ENCODE measurements at regions not wholly inside any gene's neighbourhood (a gene's known extent, or its start where the extent isn't known, plus 50 kb on each side); places are given as distances from the start of the nearest gene placed in this dataset.
"Not testable (repeated sequence)": the region's sequence is repeated elsewhere in the genome, so short reads cannot be mapped to it uniquely, and the experiment has no call there.

GRCh38 chr1:148432318-148432717, 50.8 kb downstream of the PPIAL4G start:
- H2BK15ac ChIP-seq (ENCODE audit: low read depth, low read length); BruUV-seq (replicated peaks); H3K23ac ChIP-seq (ENCODE audit: low read depth, low read length); H4K8ac ChIP-seq (ENCODE audit: low read depth in 2 of 2, low read length in 2 of 2); H3K4me2 ChIP-seq (ENCODE audit: low read depth, low read length); H3K56ac ChIP-seq (ENCODE audit: extremely low read depth, insufficient read depth, low read length); H2AK9ac ChIP-seq (replicated peaks; ENCODE audit: low read depth, low read length, poor library complexity); in situ Hi-C loops (cut with MboI; ENCODE audit: low sequenced_read_pairs); H3K79me1 ChIP-seq (ENCODE audit: low read depth in 1 of 2, low read length in 2 of 2); H2AK5ac ChIP-seq (ENCODE audit: low read depth, low read length); H3K27ac ChIP-seq (ENCODE audit: insufficient read depth, low read length); H2BK20ac ChIP-seq (ENCODE audit: low read depth, low read length); H3K36me3 ChIP-seq (ENCODE audit: control insufficient read depth, insufficient read depth, low read length); POLR2A ChIA-PET (ENCODE audit: unreplicated experiment); H3K27me3 ChIP-seq (ENCODE audit: control insufficient read depth, insufficient read depth, low read length); H3K4me3 ChIP-seq (ENCODE audit: insufficient read depth, low read depth, low read length); H3K4me1 ChIP-seq (ENCODE audit: control insufficient read depth, insufficient read depth, low read length); H3K4ac ChIP-seq (ENCODE audit: low read depth, low read length); H3K18ac ChIP-seq (ENCODE audit: low read depth, low read length); dilution Hi-C loops (cut with HindIII; ENCODE audit: low sequenced_read_pairs, unreplicated experiment); DNase-seq; H2AFZ ChIP-seq (replicated peaks; ENCODE audit: low read length, poor library complexity); intact Hi-C loops (cut with micrococcal nuclease); H2BK5ac ChIP-seq (ENCODE audit: low read depth, low read length, poor library complexity, severe bottlenecking); H4K5ac ChIP-seq (ENCODE audit: low read depth, low read length); H3K9ac ChIP-seq (ENCODE audit: low read depth, low read length); H3K9me1 ChIP-seq (ENCODE audit: insufficient read depth, low read length); H4K20me1 ChIP-seq (ENCODE audit: insufficient read depth, low read length); H3K9me3 ChIP-seq (ENCODE audit: control insufficient read depth, insufficient read depth, low read length); H3K14ac ChIP-seq (replicated peaks; ENCODE audit: low read depth, low read length); H2BK120ac ChIP-seq (ENCODE audit: low read depth, low read length); ATAC-seq (ENCODE audit: low read depth); H4K91ac ChIP-seq (ENCODE audit: insufficient read depth, low read depth, low read length): not testable (repeated sequence)
- CTCF ChIA-PET: interaction anchor here (0.6 kb wide), 1 partner anchor 771 kb away, joined by 3 read pairs; no protein-coding TSS in a partner anchor
- no CpG with 5 or more reads among the region's 2 CpGs for WGBS, 2 experiments (ENCODE audit: extremely low coverage in 2 of 2, insufficient read length in 1 of 2)

- H3K9ac ChIP-seq (ENCODE audit: low read depth, low read length); H2BK120ac ChIP-seq (ENCODE audit: low read depth, low read length); H3K79me1 ChIP-seq (ENCODE audit: low read depth in 1 of 2, low read length in 2 of 2); H3K14ac ChIP-seq (replicated peaks; ENCODE audit: low read depth, low read length); H3K23ac ChIP-seq (ENCODE audit: low read depth, low read length); intact Hi-C loops (cut with micrococcal nuclease); in situ Hi-C loops (cut with MboI; ENCODE audit: low sequenced_read_pairs); H3K4me2 ChIP-seq (ENCODE audit: low read depth, low read length); POLR2A ChIA-PET (ENCODE audit: unreplicated experiment); H2BK5ac ChIP-seq (ENCODE audit: low read depth, low read length, poor library complexity, severe bottlenecking); H3K9me3 ChIP-seq (ENCODE audit: control insufficient read depth, insufficient read depth, low read length); H2AK9ac ChIP-seq (replicated peaks; ENCODE audit: low read depth, low read length, poor library complexity); H3K27me3 ChIP-seq (ENCODE audit: control insufficient read depth, insufficient read depth, low read length); H2AK5ac ChIP-seq (ENCODE audit: low read depth, low read length); H4K20me1 ChIP-seq (ENCODE audit: insufficient read depth, low read length); DNase-seq; CTCF ChIA-PET; H3K18ac ChIP-seq (ENCODE audit: low read depth, low read length); H2AFZ ChIP-seq (replicated peaks; ENCODE audit: low read length, poor library complexity); H4K91ac ChIP-seq (ENCODE audit: insufficient read depth, low read depth, low read length); H3K4me1 ChIP-seq (ENCODE audit: control insufficient read depth, insufficient read depth, low read length); H3K4ac ChIP-seq (ENCODE audit: low read depth, low read length); ATAC-seq (ENCODE audit: low read depth); H2BK20ac ChIP-seq (ENCODE audit: low read depth, low read length); H4K5ac ChIP-seq (ENCODE audit: low read depth, low read length); H3K56ac ChIP-seq (ENCODE audit: extremely low read depth, insufficient read depth, low read length); H3K36me3 ChIP-seq (ENCODE audit: control insufficient read depth, insufficient read depth, low read length); H3K4me3 ChIP-seq (ENCODE audit: insufficient read depth, low read depth, low read length); H3K9me1 ChIP-seq (ENCODE audit: insufficient read depth, low read length); H4K8ac ChIP-seq (ENCODE audit: low read depth in 2 of 2, low read length in 2 of 2); BruUV-seq (replicated peaks); dilution Hi-C loops (cut with HindIII; ENCODE audit: low sequenced_read_pairs, unreplicated experiment); H2BK15ac ChIP-seq (ENCODE audit: low read depth, low read length); H3K27ac ChIP-seq (ENCODE audit: insufficient read depth, low read length): not testable (repeated sequence)
These were observed 53.2 kb downstream of the PPIAL4G start for GRCh38 chr1:148429856-148430255.

Measured in IMR-90 (cell line).